GM23338 (cell line): ENCODE measurements at regions not wholly inside any gene's neighbourhood (a gene's known extent, or its start where the extent isn't known, plus 50 kb on each side); places are given as distances from the start of the nearest gene placed in this dataset.

Source experiments
- ATAC-seq: fragments of 200-7000 bp; cut with Tn5 transposase; 3 replicates; pipeline ENCODE4 v1.9.1; 2020
- DNase-seq: peaks from one replicate; pipeline ENCODE4 v3.0.0-alpha.2; 2015; ENCODE audit warnings: low spot score
- H2AFZ ChIP-seq: fragments of 200-600 bp; sonication (generic); 2 replicates; pipeline ENCODE4 v1.8.0; 2016; ENCODE audit warnings: antibody characterized with exemption, mild to moderate bottlenecking, moderate library complexity
- H3F3A ChIP-seq: fragments of 200-600 bp; sonication (generic); replicated peaks from 2 replicates; pipeline ENCODE4 v1.8.0; 2017; ENCODE audit warnings: antibody characterized with exemption, mixed run types, low read depth
- H3K27ac ChIP-seq: fragments of 200-600 bp; sonication (generic); 2 replicates; pipeline ENCODE4 v1.6.1; 2016; ENCODE audit warnings: low read depth
- H3K27me3 ChIP-seq: fragments of 200-600 bp; sonication (generic); 2 replicates; pipeline ENCODE4 v1.8.0; 2016; ENCODE audit warnings: mild to moderate bottlenecking, mixed run types, moderate library complexity; ENCODE audit not compliant: insufficient read depth
- H3K36me3 ChIP-seq: fragments of 200-600 bp; sonication (generic); 2 replicates; pipeline ENCODE4 v1.8.0; 2016; ENCODE audit warnings: mild to moderate bottlenecking; ENCODE audit not compliant: insufficient read depth
- H3K4me1 ChIP-seq: fragments of 200-600 bp; sonication (generic); 2 replicates; pipeline ENCODE4 v1.8.0; 2016; ENCODE audit warnings: mild to moderate bottlenecking, moderate library complexity; ENCODE audit not compliant: insufficient read depth
- H3K4me2 ChIP-seq: fragments of 200-600 bp; sonication (generic); 2 replicates; pipeline ENCODE4 v1.7.1; 2017; ENCODE audit warnings: mixed run types
- H3K4me3 ChIP-seq: fragments of 200-600 bp; sonication (generic); 2 replicates; pipeline ENCODE4 v1.6.1; 2016; ENCODE audit warnings: mixed run types
- H3K79me2 ChIP-seq: fragments of 200-600 bp; sonication (generic); replicated peaks from 2 replicates; pipeline ENCODE4 v1.8.0; 2017; ENCODE audit warnings: mild to moderate bottlenecking; ENCODE audit not compliant: insufficient read depth
- H3K9me2 ChIP-seq: fragments of 200-600 bp; sonication (generic); 2 replicates; pipeline ENCODE4 v1.8.0; 2017; ENCODE audit not compliant: insufficient read depth
- H4K20me1 ChIP-seq: fragments of 200-600 bp; sonication (generic); replicated peaks from 2 replicates; pipeline ENCODE4 v1.8.0; 2017; ENCODE audit warnings: mild to moderate bottlenecking; ENCODE audit not compliant: insufficient read depth
- H3K27ac Mint-ChIP-seq: 2 replicates; pipeline ENCODE4 v1.8.0; 2020; ENCODE audit warnings: inconsistent platforms, mild to moderate bottlenecking, moderate library complexity, mixed read lengths
- H3K27me3 Mint-ChIP-seq: 3 replicates; pipeline ENCODE4 v1.8.0; 2022; ENCODE audit warnings: low read depth, mild to moderate bottlenecking, moderate library complexity, mixed read lengths, inconsistent platforms; ENCODE audit not compliant: insufficient read depth, poor library complexity
- H3K36me3 Mint-ChIP-seq: 3 replicates; pipeline ENCODE4 v1.8.0; 2021; ENCODE audit warnings: low read depth, mild to moderate bottlenecking, inconsistent platforms, moderate library complexity, mixed read lengths
- H3K4me1 Mint-ChIP-seq: 3 replicates; pipeline ENCODE4 v1.8.0; 2020; ENCODE audit warnings: mild to moderate bottlenecking, inconsistent platforms, mixed read lengths
- H3K4me3 Mint-ChIP-seq: 3 replicates; pipeline ENCODE4 v1.8.0; 2021; ENCODE audit warnings: moderate library complexity, mild to moderate bottlenecking, inconsistent platforms, mixed read lengths
- H3K9me3 Mint-ChIP-seq: 3 replicates; pipeline ENCODE4 v1.8.0; 2020; ENCODE audit warnings: moderate library complexity, mild to moderate bottlenecking, inconsistent platforms, mixed read lengths
- CREB1 ChIP-seq: fragments of 250-450 bp; sonication (Bioruptor Pico); IDR thresholded peaks from 2 replicates; pipeline ENCODE4 v1.5.0; 2020; ENCODE audit warnings: low read depth, mild to moderate bottlenecking, moderate library complexity
- ETS1 ChIP-seq: IDR thresholded peaks from 2 replicates; pipeline ENCODE4 v1.6.1; 2016; ENCODE audit warnings: antibody characterized with exemption
- POLR2AphosphoS5 ChIP-seq: IDR thresholded peaks from 2 replicates; pipeline ENCODE4 v1.6.1; 2016; ENCODE audit warnings: antibody characterized with exemption, low read depth
- STAT1 ChIP-seq: IDR thresholded peaks from one replicate; pipeline ENCODE4 v1.6.1; 2016; ENCODE audit warnings: antibody characterized with exemption; ENCODE audit not compliant: unreplicated experiment
- ZNF114 ChIP-seq: fragments of 250-450 bp; sonication (Bioruptor Pico); IDR thresholded peaks from 2 replicates; pipeline ENCODE4 v1.5.0; 2020; ENCODE audit warnings: mild to moderate bottlenecking, moderate library complexity
- ZNF331 ChIP-seq: fragments of 250-450 bp; sonication (Bioruptor Pico); IDR thresholded peaks from 2 replicates; pipeline ENCODE4 v1.5.0; 2020; ENCODE audit warnings: low read depth, mild to moderate bottlenecking, moderate library complexity
- ZNF462 ChIP-seq: fragments of 250-450 bp; sonication (Bioruptor Pico); IDR thresholded peaks from 2 replicates; pipeline ENCODE4 v1.5.0; 2020; ENCODE audit warnings: mild to moderate bottlenecking, moderate library complexity

GRCh38 chr4:73315091-73315490, 56.5 kb upstream of the ANKRD17 start:
- no peaks in the 10 kb centered on the region for H4K20me1 ChIP-seq
- H3K27me3 Mint-ChIP-seq = no peaks in the 10 kb centered on the region
- no peaks in the 10 kb centered on the region for H3K27me3 ChIP-seq
- no peak overlapping the region for H2AFZ ChIP-seq
- no peaks in the 10 kb centered on the region for H3K79me2 ChIP-seq
- no peaks in the 10 kb centered on the region for H3K36me3 ChIP-seq
- peaks cover 16% of the 10 kb centered on the region for H3K36me3 Mint-ChIP-seq
- no peak overlapping the region for H3K4me3 Mint-ChIP-seq
- no peak overlapping the region for H3K4me3 ChIP-seq
- TF ChIP-seq ZNF114 (CRISPR knock-in tag) = no peak
- no peak for TF ChIP-seq CREB1 (CRISPR knock-in tag)
- no peak for TF ChIP-seq ZNF462 (CRISPR knock-in tag)
- no peak for TF ChIP-seq ZNF331
- TF ChIP-seq STAT1 = no peak
- TF ChIP-seq POLR2AphosphoS5 = no peak
- no peak for TF ChIP-seq ETS1
- H3K4me2 ChIP-seq = no peak overlapping the region
- H3K9me2 ChIP-seq = 0 out of 2 replicates have a peak, but pooled peaks cover 2% of the 10 kb centered on the region
- H3K4me1 ChIP-seq = no peaks in the 10 kb centered on the region
- H3K27ac ChIP-seq = no peak overlapping the region
- H3K4me1 Mint-ChIP-seq = no peaks in the 10 kb centered on the region
- no peak overlapping the region for H3K27ac Mint-ChIP-seq
- no peaks in the 10 kb centered on the region for H3F3A ChIP-seq
- peaks cover 19% of the 10 kb centered on the region for H3K9me3 Mint-ChIP-seq
- no peak for ATAC-seq
- DNase-seq = no peak
